ENCODE measurements at regions not wholly inside any gene's neighbourhood (a gene's known extent, or its start where the extent isn't known, plus 50 kb on each side); places are given as distances from the start of the nearest gene placed in this dataset.

- TF ChIP-seq, protein P1, sequence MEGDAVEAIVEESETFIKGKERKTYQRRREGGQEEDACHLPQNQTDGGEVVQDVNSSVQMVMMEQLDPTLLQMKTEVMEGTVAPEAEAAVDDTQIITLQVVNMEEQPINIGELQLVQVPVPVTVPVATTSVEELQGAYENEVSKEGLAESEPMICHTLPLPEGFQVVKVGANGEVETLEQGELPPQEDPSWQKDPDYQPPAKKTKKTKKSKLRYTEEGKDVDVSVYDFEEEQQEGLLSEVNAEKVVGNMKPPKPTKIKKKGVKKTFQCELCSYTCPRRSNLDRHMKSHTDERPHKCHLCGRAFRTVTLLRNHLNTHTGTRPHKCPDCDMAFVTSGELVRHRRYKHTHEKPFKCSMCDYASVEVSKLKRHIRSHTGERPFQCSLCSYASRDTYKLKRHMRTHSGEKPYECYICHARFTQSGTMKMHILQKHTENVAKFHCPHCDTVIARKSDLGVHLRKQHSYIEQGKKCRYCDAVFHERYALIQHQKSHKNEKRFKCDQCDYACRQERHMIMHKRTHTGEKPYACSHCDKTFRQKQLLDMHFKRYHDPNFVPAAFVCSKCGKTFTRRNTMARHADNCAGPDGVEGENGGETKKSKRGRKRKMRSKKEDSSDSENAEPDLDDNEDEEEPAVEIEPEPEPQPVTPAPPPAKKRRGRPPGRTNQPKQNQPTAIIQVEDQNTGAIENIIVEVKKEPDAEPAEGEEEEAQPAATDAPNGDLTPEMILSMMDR (IDR thresholded peaks at IDR 0.05) = no peak
- no peak for TF ChIP-seq POLR2A (IDR thresholded peaks at IDR 0.05)
These were observed 140.9 kb downstream of the UNC5CL start for GRCh38 chr6:40898073-40898472.

All from right lobe of liver (tissue), 4 donors.